ENCODE measurements at regions not wholly inside any gene's neighbourhood (a gene's known extent, or its start where the extent isn't known, plus 50 kb on each side); places are given as distances from the start of the nearest gene placed in this dataset.
A peak's percentile ranks its signal among the peaks of the same experiment; 100 is the strongest.
"Not testable (repeated sequence)": the region's sequence is repeated elsewhere in the genome, so short reads cannot be mapped to it uniquely, and the experiment has no call there.

- not testable (repeated sequence) for DNase-seq, H3K4me3 ChIP-seq, H3K27me3 ChIP-seq, H3K36me3 ChIP-seq, H3K9me3 ChIP-seq
Observed at GRCh38 chr20:25853718-25854388, 157.2 kb upstream of the ZNF337 start.

- H3K36me3 ChIP-seq, H3K27me3 ChIP-seq, DNase-seq, H3K4me3 ChIP-seq, H3K9me3 ChIP-seq: not testable (repeated sequence)
Observed at GRCh38 chr20:25852968-25853717, 156.5 kb upstream of the ZNF337 start.

- H3K27me3 ChIP-seq, H3K4me3 ChIP-seq, DNase-seq, H3K9me3 ChIP-seq, H3K36me3 ChIP-seq: not testable (repeated sequence)
Observed at GRCh38 chr20:25850133-25850532, 153.5 kb upstream of the ZNF337 start.

GRCh38 chr20:25848222-25848621, 151.6 kb upstream of the ZNF337 start:
- Histone ChIP-seq H3K9me3 (no peaks in the 10 kb centered on the region), H3K27me3 (no peaks in the 10 kb centered on the region), H3K36me3 (no peaks in the 10 kb centered on the region), H3K4me3 (no peak overlapping the region)
- no peak for DNase-seq

GRCh38 chr20:25844640-25845039, 148.0 kb upstream of the ZNF337 start:
- H3K36me3 ChIP-seq, H3K27me3 ChIP-seq, H3K9me3 ChIP-seq, DNase-seq, H3K4me3 ChIP-seq: not testable (repeated sequence)

GRCh38 chr20:25813511-25813910, 116.9 kb upstream of the ZNF337 start:
- H3K27me3 ChIP-seq, DNase-seq, H3K36me3 ChIP-seq, H3K4me3 ChIP-seq, H3K9me3 ChIP-seq: not testable (repeated sequence)

- DNase-seq, H3K9me3 ChIP-seq, H3K36me3 ChIP-seq, H3K4me3 ChIP-seq, H3K27me3 ChIP-seq: not testable (repeated sequence)
Observed at GRCh38 chr20:25798174-25798993, 101.7 kb upstream of the ZNF337 start.

- not testable (repeated sequence) for H3K9me3 ChIP-seq, DNase-seq, H3K4me3 ChIP-seq, H3K36me3 ChIP-seq, H3K27me3 ChIP-seq
Observed at GRCh38 chr20:25797062-25797461, 100.4 kb upstream of the ZNF337 start.

- not testable (repeated sequence) for H3K9me3 ChIP-seq, H3K4me3 ChIP-seq, DNase-seq, H3K27me3 ChIP-seq, H3K36me3 ChIP-seq
Observed at GRCh38 chr20:25777241-25777640, 80.6 kb upstream of the ZNF337 start.

- DNase-seq, H3K36me3 ChIP-seq, H3K27me3 ChIP-seq, H3K9me3 ChIP-seq, H3K4me3 ChIP-seq: not testable (repeated sequence)
Observed at GRCh38 chr20:25774711-25775110, 78.1 kb upstream of the ZNF337 start.

GRCh38 chr20:25774203-25774602, 77.5 kb upstream of the ZNF337 start:
- H3K4me3 ChIP-seq, H3K36me3 ChIP-seq, DNase-seq, H3K9me3 ChIP-seq, H3K27me3 ChIP-seq: not testable (repeated sequence)

GRCh38 chr20:25772437-25772836, 75.8 kb upstream of the ZNF337 start:
- not testable (repeated sequence) for H3K36me3 ChIP-seq, H3K27me3 ChIP-seq, DNase-seq, H3K4me3 ChIP-seq, H3K9me3 ChIP-seq

- not testable (repeated sequence) for DNase-seq, H3K9me3 ChIP-seq, H3K36me3 ChIP-seq, H3K27me3 ChIP-seq, H3K4me3 ChIP-seq
Observed at GRCh38 chr20:25771818-25772217, 75.2 kb upstream of the ZNF337 start.

- Histone ChIP-seq H3K4me3 (no peak overlapping the region), H3K36me3 (no peaks in the 10 kb centered on the region), H3K9me3 (no peaks in the 10 kb centered on the region), H3K27me3 (no peaks in the 10 kb centered on the region)
- no peak for DNase-seq
Observed at GRCh38 chr20:25761596-25761995, 64.9 kb upstream of the ZNF337 start.

- not testable (repeated sequence) for H3K4me3 ChIP-seq, H3K27me3 ChIP-seq, H3K9me3 ChIP-seq, DNase-seq, H3K36me3 ChIP-seq
Observed at GRCh38 chr20:25761046-25761445, 64.4 kb upstream of the ZNF337 start.

- H3K9me3 ChIP-seq, result no peaks in the 10 kb centered on the region
- DNase-seq, result peak; percentile 42
- peak overlapping the region; percentile 47 for H3K4me3 ChIP-seq
Observed at GRCh38 chr20:25750765-25751696, 54.4 kb upstream of the ZNF337 start.

More at GRCh38 chr20:25750765-25751696, 54.4 kb upstream of the ZNF337 start:
- Histone ChIP-seq H3K36me3 (no peaks in the 10 kb centered on the region), H3K27me3 (no peaks in the 10 kb centered on the region)
